Right renal cortex interstitium (tissue), 3 donors: ENCODE measurements at regions not wholly inside any gene's neighbourhood (a gene's known extent, or its start where the extent isn't known, plus 50 kb on each side); places are given as distances from the start of the nearest gene placed in this dataset.
"Not testable (repeated sequence)": the region's sequence is repeated elsewhere in the genome, so short reads cannot be mapped to it uniquely, and the experiment has no call there.

ENCODE experiments used
- DNase-seq, 3 donors: peaks; one replicate each; pipeline ENCODE4 v3.0.0-alpha.2; 2013; ENCODE audit warnings: low read depth in 3 of 3, low spot score in 2 of 3

- not testable (repeated sequence) for DNase-seq
Observed at GRCh38 chr17:26936645-26937044, 357.3 kb upstream of the WSB1 start.

- not testable (repeated sequence) for DNase-seq
Observed at GRCh38 chr17:26937750-26938322, 356.1 kb upstream of the WSB1 start.

- DNase-seq = not testable (repeated sequence)
Observed at GRCh38 chr17:26939755-26940154, 354.2 kb upstream of the WSB1 start.

GRCh38 chr17:26940587-26940986 lies 353.3 kb upstream of the WSB1 start:
- DNase-seq = not testable (repeated sequence)

- DNase-seq = no peak
Observed at GRCh38 chr17:26962255-26963162, 331.4 kb upstream of the WSB1 start.

- DNase-seq = no peak
Observed at GRCh38 chr17:26963163-26963503, 330.8 kb upstream of the WSB1 start.

- not testable (repeated sequence) for DNase-seq
Observed at GRCh38 chr17:26965898-26966624, 327.9 kb upstream of the WSB1 start.

- DNase-seq = not testable (repeated sequence)
Observed at GRCh38 chr17:26966625-26967179, 327.2 kb upstream of the WSB1 start.

- not testable (repeated sequence) for DNase-seq
Observed at GRCh38 chr17:26981845-26982425, 312.0 kb upstream of the WSB1 start.

GRCh38 chr17:26982563-26982962 lies 311.4 kb upstream of the WSB1 start:
- not testable (repeated sequence) for DNase-seq

GRCh38 chr17:26987851-26988250 lies 306.1 kb upstream of the WSB1 start:
- DNase-seq = not testable (repeated sequence)

GRCh38 chr17:26994648-26995047 lies 299.3 kb upstream of the WSB1 start:
- DNase-seq = not testable (repeated sequence)

GRCh38 chr17:26996146-26996916 lies 297.6 kb upstream of the WSB1 start:
- not testable (repeated sequence) for DNase-seq

- DNase-seq = not testable (repeated sequence)
Observed at GRCh38 chr17:27007734-27008531, 286.0 kb upstream of the WSB1 start.

- DNase-seq = no peak
Observed at GRCh38 chr17:27009087-27009486, 284.8 kb upstream of the WSB1 start.

GRCh38 chr17:27010138-27010537 lies 283.8 kb upstream of the WSB1 start:
- DNase-seq = not testable (repeated sequence)

- DNase-seq = not testable (repeated sequence)
Observed at GRCh38 chr17:27030552-27030951, 263.4 kb upstream of the WSB1 start.

GRCh38 chr17:27038676-27039075 lies 255.2 kb upstream of the WSB1 start:
- no peak for DNase-seq

GRCh38 chr17:27045039-27045438 lies 248.9 kb upstream of the WSB1 start:
- DNase-seq = not testable (repeated sequence)
